ENCODE measurements at regions not wholly inside any gene's neighbourhood (a gene's known extent, or its start where the extent isn't known, plus 50 kb on each side); places are given as distances from the start of the nearest gene placed in this dataset.
"Not testable (repeated sequence)": the region's sequence is repeated elsewhere in the genome, so short reads cannot be mapped to it uniquely, and the experiment has no call there.

DNA sequence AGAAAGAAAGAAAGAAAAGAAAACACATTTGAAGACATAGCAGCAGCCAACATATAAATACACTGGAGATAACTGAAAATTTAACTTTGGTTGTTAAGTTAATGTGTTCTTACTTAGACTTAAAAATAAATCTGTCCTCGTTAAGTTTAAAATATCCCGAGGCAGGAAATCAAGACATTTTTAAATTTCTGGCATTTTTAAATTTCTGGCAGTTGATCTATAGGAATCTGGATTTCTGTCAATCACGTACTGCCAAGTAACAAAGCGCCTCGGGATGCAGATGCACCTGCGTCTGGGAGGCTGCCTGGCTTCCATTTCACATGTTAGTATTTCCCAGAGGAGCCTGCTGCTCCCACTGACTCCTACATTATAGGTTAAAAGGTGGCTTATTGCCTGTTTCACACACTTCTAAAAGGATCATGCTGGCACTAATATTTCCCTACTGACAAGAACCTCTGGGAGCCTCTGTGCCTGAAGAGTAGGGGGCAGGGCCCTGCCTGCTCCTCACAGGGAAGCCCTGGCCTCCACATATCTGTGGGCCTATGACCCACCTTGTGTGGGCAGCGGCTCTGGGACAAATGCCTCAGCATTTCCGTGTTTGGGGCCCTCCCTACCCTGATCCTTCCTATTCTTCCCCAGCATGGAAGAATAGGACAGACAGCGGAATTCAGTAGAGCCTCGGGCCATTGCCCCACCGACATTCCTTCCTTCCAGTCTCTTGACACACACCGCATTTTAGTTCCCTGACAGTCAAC is 62.8 kb upstream of the ATP12A start:
- no peak for DNase-seq (ENCODE audit: low read depth in 2 of 2)

DNA sequence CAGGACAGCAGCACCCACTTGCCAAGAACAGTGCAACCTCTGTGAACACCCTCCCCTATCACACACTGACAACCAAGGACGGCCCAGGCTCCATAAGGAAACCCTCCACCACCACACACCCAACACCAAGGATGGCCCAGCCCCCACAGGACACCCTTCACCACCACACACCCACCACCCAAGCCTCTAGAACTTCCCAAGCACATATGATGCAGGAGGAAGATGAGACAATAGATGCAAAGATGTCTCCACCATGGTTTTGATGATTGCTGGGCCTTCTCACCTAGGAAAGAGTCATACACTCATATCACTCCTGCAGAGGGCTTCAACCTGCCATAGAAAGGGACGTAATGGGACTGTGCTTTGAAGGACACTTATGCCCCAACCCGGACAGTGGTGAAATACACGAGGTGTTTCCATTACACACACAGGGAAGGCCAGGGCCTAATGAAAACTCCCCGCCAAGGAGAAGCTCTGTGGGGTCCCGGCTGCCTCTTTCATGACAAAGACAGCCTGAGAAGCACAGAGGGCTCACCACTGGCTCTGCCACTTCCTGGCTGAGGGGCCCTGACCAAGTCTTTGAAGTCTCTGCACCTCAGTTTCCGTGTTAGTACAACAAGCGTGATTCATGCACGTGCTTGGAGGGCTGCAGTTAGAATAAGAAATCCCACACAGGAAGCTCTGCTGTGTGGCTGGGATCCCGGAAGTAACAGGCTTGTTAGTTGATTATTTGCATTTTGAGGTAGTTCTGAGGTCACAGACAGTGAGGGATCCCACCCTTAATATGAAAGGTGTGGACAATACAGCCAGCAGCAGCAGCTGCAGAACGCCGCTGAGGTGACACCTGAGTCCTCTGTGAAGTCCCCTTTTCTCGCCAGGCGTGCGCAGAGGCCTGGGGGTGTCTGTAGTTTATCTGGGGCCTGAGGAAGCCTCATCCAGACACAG is 61.9 kb upstream of the ATP12A start:
- no peak for DNase-seq (ENCODE audit: low read depth in 2 of 2)

GRCh38 chr13:24619282-24619681 is 60.9 kb upstream of the ATP12A start:
- DNase-seq (ENCODE audit: low read depth in 2 of 2), result no peak

GRCh38 chr13:24622481-24623148 is 57.6 kb upstream of the ATP12A start:
- DNase-seq (ENCODE audit: low read depth in 2 of 2), result not testable (repeated sequence)

GRCh38 chr13:24623149-24623665 is 57.0 kb upstream of the ATP12A start:
- DNase-seq (ENCODE audit: low read depth in 2 of 2), result no peak

- no peak for DNase-seq (ENCODE audit: low read depth in 2 of 2)
Observed at GRCh38 chr13:24624363-24624762, 55.8 kb upstream of the ATP12A start.

DNA sequence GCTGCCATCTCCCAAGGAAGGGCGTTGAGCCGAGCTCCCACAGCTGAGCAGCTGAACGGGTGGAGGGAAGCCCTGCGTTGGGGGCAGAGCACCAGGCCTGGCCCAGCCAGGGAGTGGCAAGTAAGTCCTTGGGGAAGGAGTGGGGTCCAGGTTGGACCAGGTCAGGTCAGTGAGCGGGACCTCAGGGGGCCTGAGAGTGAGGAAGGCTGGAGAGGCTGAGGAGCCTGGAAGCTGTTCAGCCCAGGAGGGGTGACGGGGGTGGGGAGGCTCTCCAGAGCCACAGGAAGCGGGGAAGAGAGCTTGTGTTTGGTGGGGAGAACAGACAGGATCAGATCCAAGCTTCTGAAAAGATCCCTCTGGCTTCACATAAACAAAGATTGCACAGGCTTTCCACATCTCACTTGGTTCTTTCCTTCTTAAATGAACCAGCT is 55.4 kb upstream of the ATP12A start:
- DNase-seq (ENCODE audit: low read depth in 2 of 2), result no peak

GRCh38 chr13:24625331-24625731 is 54.9 kb upstream of the ATP12A start:
- no peak for DNase-seq (ENCODE audit: low read depth in 2 of 2)

GRCh38 chr13:24625870-24626849 is 54.0 kb upstream of the ATP12A start:
- no peak for DNase-seq (ENCODE audit: low read depth in 2 of 2)

GRCh38 chr13:24627090-24627714 is 53.0 kb upstream of the ATP12A start:
- DNase-seq (ENCODE audit: low read depth in 2 of 2), result no peak

DNA sequence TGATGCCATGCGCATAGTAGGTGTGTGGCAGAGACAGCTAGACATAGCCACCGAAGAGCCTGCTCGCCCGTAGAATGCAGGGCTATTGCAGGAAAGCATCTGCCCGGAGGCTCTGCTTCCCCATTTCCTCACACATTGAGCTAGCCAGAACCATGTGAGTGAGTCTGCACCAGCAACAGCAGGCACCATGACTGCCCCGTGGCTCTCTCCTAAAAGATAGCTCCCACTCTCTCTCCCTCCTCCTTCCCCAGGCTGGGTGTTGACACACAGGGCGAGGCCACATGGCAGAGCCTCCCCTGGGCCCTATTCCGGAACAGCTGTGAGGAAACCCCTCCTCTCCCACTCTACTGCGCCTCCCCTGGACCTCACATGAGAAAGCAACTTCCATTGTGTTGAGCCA is 52.3 kb upstream of the ATP12A start:
- DNase-seq (ENCODE audit: low read depth in 2 of 2), result no peak

- DNase-seq (ENCODE audit: low read depth in 2 of 2), result no peak
Observed at GRCh38 chr13:24629320-24629719, 50.9 kb upstream of the ATP12A start.

DNA sequence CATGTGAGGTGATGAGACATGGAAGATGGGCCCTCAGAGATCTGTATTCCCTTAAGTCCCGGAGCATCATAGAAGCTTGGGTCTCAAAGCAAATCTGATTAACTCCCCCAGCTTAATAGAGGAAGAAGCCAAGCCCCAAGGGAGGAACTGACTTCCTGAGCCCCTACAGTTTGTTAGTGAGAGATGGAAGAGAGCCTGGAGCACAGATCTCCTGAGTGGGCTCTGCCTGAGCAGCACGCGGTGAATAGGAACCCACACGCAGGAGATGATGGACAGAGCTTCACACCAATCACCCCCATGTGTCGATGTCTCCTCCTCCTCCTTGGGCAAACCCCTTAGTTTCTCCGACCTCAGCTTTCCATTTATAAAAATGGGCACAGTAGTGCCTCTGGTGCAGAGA is 50.1 kb upstream of the ATP12A start:
- DNase-seq (ENCODE audit: low read depth in 2 of 2), result no peak

Data from dermis microvascular lymphatic vessel endothelial cell (primary cell).